ENCODE measurements at regions not wholly inside any gene's neighbourhood (a gene's known extent, or its start where the extent isn't known, plus 50 kb on each side); places are given as distances from the start of the nearest gene placed in this dataset.

- Mint-ChIP-seq H3K36me3 (ENCODE audit: low read depth) (peaks cover 4% of the 10 kb centered on the region), H3K27me3 (ENCODE audit: low read depth) (no peaks in the 10 kb centered on the region), H3K4me1 (ENCODE audit: low read depth) (no peaks in the 10 kb centered on the region), H3K27ac (ENCODE audit: unreplicated experiment) (no peak overlapping the region), H3K9me3 (ENCODE audit: low read depth) (no peaks in the 10 kb centered on the region), H3K4me3 (ENCODE audit: unreplicated experiment) (no peak overlapping the region)
- DNase-seq (ENCODE audit: low spot score): no peak
- no peak for TF ChIP-seq CTCF (IDR thresholded peaks at IDR 0.05)
Observed at GRCh38 chr11:92357841-92358240, 133.2 kb downstream of the FAT3 start.

- no peaks in the 10 kb centered on the region for H3K9me3 Mint-ChIP-seq (ENCODE audit: low read depth)
- no peaks in the 10 kb centered on the region for H3K36me3 Mint-ChIP-seq (ENCODE audit: low read depth)
- H3K4me1 Mint-ChIP-seq (ENCODE audit: low read depth): no peaks in the 10 kb centered on the region
- no peak overlapping the region for H3K4me3 Mint-ChIP-seq (ENCODE audit: unreplicated experiment)
- no peak for DNase-seq (ENCODE audit: low spot score)
- no peak for TF ChIP-seq CTCF (IDR thresholded peaks at IDR 0.05)
- no peak overlapping the region for H3K27ac Mint-ChIP-seq (ENCODE audit: unreplicated experiment)
- H3K27me3 Mint-ChIP-seq (ENCODE audit: low read depth): no peaks in the 10 kb centered on the region
Observed at GRCh38 chr11:92361551-92361950, 136.9 kb downstream of the FAT3 start.

- Mint-ChIP-seq H3K27me3 (ENCODE audit: low read depth) (no peaks in the 10 kb centered on the region), H3K4me1 (ENCODE audit: low read depth) (peaks cover 6% of the 10 kb centered on the region), H3K4me3 (ENCODE audit: unreplicated experiment) (no peak overlapping the region), H3K27ac (ENCODE audit: unreplicated experiment) (no peak overlapping the region), H3K36me3 (ENCODE audit: low read depth) (no peaks in the 10 kb centered on the region), H3K9me3 (ENCODE audit: low read depth) (no peaks in the 10 kb centered on the region)
- no peak for TF ChIP-seq CTCF (IDR thresholded peaks at IDR 0.05)
- DNase-seq (ENCODE audit: low spot score): no peak
Observed at GRCh38 chr11:92362989-92363388, 138.4 kb downstream of the FAT3 start.

- TF ChIP-seq CTCF (IDR thresholded peaks at IDR 0.05): no peak
- Mint-ChIP-seq H3K9me3 (ENCODE audit: low read depth) (no peaks in the 10 kb centered on the region), H3K4me3 (ENCODE audit: unreplicated experiment) (no peak overlapping the region), H3K27ac (ENCODE audit: unreplicated experiment) (no peak overlapping the region), H3K27me3 (ENCODE audit: low read depth) (no peaks in the 10 kb centered on the region), H3K36me3 (ENCODE audit: low read depth) (no peaks in the 10 kb centered on the region), H3K4me1 (ENCODE audit: low read depth) (peaks cover 10% of the 10 kb centered on the region)
- DNase-seq (ENCODE audit: low spot score): no peak
Observed at GRCh38 chr11:92364177-92364576, 139.6 kb downstream of the FAT3 start.

GRCh38 chr11:92376146-92376599 is 151.6 kb downstream of the FAT3 start:
- peaks cover 1% of the 10 kb centered on the region for H3K36me3 Mint-ChIP-seq (ENCODE audit: low read depth)

More at GRCh38 chr11:92376146-92376599, 151.6 kb downstream of the FAT3 start:
- Mint-ChIP-seq H3K27me3 (ENCODE audit: low read depth) (no peaks in the 10 kb centered on the region), H3K4me3 (ENCODE audit: unreplicated experiment) (no peak overlapping the region), H3K4me1 (ENCODE audit: low read depth) (peaks cover 44% of the 10 kb centered on the region), H3K9me3 (ENCODE audit: low read depth) (no peaks in the 10 kb centered on the region), H3K27ac (ENCODE audit: unreplicated experiment) (peak overlapping the region; percentile 81)
- DNase-seq (ENCODE audit: low spot score): no peak
- no peak for TF ChIP-seq CTCF (IDR thresholded peaks at IDR 0.05)
